VCaP (cell line): ENCODE measurements at regions not wholly inside any gene's neighbourhood (a gene's known extent, or its start where the extent isn't known, plus 50 kb on each side); places are given as distances from the start of the nearest gene placed in this dataset.

ENCODE experiments used
- H3K27ac ChIP-seq: fragments of 450-650 bp; 2 replicates; pipeline ENCODE4 v1.5.1; 2017
- CTCF ChIP-seq: fragments of 450-650 bp; conservative IDR thresholded peaks from 2 replicates; pipeline ENCODE4 v1.5.1; 2017; ENCODE audit warnings: mild to moderate bottlenecking, moderate library complexity

DNA sequence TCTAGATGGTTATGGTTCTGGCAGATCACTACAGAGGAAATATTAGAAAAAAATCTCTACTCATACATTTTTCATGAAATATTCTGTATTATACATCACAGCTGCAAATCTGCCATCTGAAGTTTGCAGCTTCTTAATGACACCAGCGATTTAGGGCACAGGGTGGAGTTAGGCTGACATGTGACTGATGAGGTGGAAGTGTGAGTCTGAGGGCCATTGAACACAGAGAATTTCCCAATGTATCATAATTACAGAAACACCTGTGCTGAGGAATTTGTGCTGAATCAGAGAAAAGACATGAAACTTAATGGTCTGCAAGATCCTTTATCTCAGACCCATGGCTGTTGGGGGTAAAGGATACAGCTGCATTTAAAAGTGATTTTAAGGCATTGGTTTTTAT lies 2025.6 kb upstream of the AGA start:
- H3K27ac ChIP-seq: no peak overlapping the region
- TF ChIP-seq CTCF: no peak

GRCh38 chr4:179472164-179472563 lies 2029.9 kb upstream of the AGA start:
- TF ChIP-seq CTCF: no peak
- H3K27ac ChIP-seq: no peak overlapping the region

- no peak for TF ChIP-seq CTCF
- no peak overlapping the region for H3K27ac ChIP-seq
Observed at GRCh38 chr4:179478608-179479007, 2036.4 kb upstream of the AGA start.

DNA sequence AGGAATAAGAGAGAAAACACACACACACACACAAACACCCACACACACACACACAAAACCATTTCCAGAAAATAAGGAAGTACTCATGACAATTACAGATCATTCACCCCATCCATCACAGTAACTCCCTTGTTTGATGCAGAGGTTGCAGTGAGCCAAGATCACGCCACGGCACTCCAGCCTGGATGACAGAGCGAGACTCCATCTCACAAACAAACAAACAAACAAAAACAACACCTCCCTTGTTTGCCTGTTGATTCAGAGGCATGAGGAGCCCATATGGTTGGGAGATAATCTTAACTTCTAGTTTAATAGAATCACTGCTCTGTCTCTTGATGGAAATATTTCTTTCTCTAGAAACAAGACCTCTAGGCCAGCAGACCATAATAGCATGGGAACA lies 2043.5 kb upstream of the AGA start:
- TF ChIP-seq CTCF: no peak
- no peak overlapping the region for H3K27ac ChIP-seq

GRCh38 chr4:179486570-179487335 lies 2044.5 kb upstream of the AGA start:
- TF ChIP-seq CTCF: no peak

DNA sequence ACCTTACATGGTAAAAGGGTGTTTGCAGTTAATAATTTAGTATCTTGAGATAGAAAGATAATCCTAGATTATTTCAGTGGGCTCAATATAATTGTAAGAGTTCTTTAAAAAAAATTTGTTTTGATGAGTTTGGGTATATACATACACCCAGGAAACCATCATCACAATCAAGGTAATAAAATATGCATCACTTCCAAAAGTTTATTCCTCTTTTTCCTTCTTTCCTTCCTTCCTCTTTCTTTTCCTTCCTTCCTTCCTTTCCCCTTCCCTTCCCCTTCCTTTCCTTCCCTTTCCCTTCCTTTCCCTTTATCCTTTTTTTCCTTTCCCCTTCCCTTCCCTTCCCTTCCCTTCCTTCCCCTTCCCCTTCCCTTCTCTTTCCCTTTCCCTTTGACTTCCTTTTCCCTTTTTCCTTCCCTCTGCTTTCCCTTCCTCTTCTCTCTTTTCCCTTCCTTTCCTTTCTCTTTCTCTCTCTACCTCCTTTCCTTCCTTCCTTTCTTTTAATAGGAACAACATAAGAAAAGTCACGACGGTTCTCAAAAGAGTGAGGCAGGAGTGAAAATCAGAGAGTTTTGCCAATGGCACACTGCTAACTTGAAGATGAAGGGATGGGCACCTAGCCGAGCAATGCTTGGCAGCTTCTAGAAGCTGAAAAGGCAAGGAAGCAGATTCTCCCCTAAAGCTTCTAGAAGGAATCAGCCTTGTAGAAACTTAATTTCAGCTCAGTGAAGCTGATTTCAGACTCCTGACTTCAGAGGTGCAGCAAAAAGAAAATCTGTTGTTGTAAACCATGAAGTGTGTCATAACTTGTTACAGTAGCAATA lies 2050.2 kb upstream of the AGA start:
- no peak for TF ChIP-seq CTCF
- H3K27ac ChIP-seq: no peak overlapping the region

More at GRCh38 chr4:179486570-179487335, 2044.5 kb upstream of the AGA start:
- no peak overlapping the region for H3K27ac ChIP-seq

DNA sequence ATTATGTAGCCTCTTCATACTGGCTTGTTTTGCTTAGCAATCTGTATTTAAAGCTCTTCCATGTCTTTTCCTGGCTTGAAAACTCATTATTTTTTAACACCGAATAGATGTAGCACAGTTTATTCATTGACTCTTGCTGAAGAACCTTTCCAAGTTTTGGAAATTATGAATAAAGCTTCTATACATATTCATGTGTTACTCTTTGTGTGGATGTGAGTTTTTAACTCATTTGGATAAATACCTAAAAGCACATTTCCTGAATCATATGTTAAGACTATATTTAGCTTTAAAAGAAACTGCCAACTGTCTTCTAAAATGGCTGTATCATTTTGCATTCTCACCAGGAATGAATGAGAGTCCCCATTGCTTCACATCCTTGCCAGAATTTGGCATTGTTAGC lies 2061.7 kb upstream of the AGA start:
- H3K27ac ChIP-seq: no peak overlapping the region
- no peak for TF ChIP-seq CTCF
